Stomach (tissue), 4 donors: ENCODE measurements at regions not wholly inside any gene's neighbourhood (a gene's known extent, or its start where the extent isn't known, plus 50 kb on each side); places are given as distances from the start of the nearest gene placed in this dataset.

Experiments used
- POLR2A ChIP-seq, 4 donors: fragments of 450-650 bp; IDR thresholded peaks; one replicate each; pipeline ENCODE4 v1.6.1; 2016; ENCODE audit warnings: antibody characterized with exemption in 4 of 4, control low read depth in 2 of 4, mild to moderate bottlenecking in 1 of 4, moderate library complexity in 1 of 4
- TF ChIP-seq, protein P1 (sequence below), 7 experiments: fragments of 450-650 bp in 4 of 7; fragments of 200-600 bp in 3 of 7; sonication (generic) in 3 of 7; IDR thresholded peaks; one replicate each; pipeline ENCODE4 v1.5.1; 2016 to 2019; ENCODE audit warnings: antibody characterized with exemption in 7 of 7, control low read depth in 2 of 7, mild to moderate bottlenecking in 1 of 7

DNA sequence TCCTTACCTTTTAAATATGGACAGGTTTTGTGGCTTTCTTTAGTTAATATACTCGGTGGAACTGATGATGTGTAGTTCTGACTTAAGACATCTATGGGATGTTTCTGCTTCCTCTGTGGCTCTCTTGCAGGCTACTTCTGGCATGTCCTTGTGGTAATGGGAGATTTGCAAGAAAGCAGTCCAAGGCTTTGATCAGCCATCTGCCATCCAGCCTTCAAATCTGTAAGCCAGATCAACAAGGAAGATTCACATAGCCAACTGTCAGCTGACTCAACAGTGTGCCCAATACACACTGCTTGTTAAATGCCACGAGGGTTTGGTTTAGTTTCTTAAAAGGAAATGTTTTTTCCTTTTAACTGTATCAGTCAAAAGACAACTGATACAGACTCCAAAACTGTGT, 722.2 kb upstream of the CHRM3 start:
- TF ChIP-seq, protein P1, sequence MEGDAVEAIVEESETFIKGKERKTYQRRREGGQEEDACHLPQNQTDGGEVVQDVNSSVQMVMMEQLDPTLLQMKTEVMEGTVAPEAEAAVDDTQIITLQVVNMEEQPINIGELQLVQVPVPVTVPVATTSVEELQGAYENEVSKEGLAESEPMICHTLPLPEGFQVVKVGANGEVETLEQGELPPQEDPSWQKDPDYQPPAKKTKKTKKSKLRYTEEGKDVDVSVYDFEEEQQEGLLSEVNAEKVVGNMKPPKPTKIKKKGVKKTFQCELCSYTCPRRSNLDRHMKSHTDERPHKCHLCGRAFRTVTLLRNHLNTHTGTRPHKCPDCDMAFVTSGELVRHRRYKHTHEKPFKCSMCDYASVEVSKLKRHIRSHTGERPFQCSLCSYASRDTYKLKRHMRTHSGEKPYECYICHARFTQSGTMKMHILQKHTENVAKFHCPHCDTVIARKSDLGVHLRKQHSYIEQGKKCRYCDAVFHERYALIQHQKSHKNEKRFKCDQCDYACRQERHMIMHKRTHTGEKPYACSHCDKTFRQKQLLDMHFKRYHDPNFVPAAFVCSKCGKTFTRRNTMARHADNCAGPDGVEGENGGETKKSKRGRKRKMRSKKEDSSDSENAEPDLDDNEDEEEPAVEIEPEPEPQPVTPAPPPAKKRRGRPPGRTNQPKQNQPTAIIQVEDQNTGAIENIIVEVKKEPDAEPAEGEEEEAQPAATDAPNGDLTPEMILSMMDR (IDR thresholded peaks at IDR 0.05): no peak
- TF ChIP-seq POLR2A (IDR thresholded peaks at IDR 0.05): no peak
